Fibroblast of lung (primary cell): ENCODE measurements at regions not wholly inside any gene's neighbourhood (a gene's known extent, or its start where the extent isn't known, plus 50 kb on each side); places are given as distances from the start of the nearest gene placed in this dataset.

Experiments
- DNase-seq, 2 donors: peaks; one replicate each; pipeline versions ENCODE4 v3.0.0 to v3.0.0-alpha.2; 2010; ENCODE audit warnings: low read depth in 2 of 2
- H2AFZ ChIP-seq: 2 replicates; pipeline ENCODE4 v1.5.1; 2012; ENCODE audit warnings: low read length, control low read depth, inconsistent platforms
- H3K27ac ChIP-seq: 2 replicates; pipeline ENCODE4 v1.5.1; 2011; ENCODE audit warnings: low read length, control low read depth; ENCODE audit not compliant: insufficient read depth
- H3K27me3 ChIP-seq: 2 replicates; pipeline ENCODE4 v1.5.1; 2011; ENCODE audit warnings: mild to moderate bottlenecking, low read length; ENCODE audit not compliant: control insufficient read depth, insufficient read depth
- H3K36me3 ChIP-seq: 2 replicates; pipeline ENCODE4 v1.5.1; 2011; ENCODE audit warnings: low read length; ENCODE audit not compliant: control insufficient read depth, insufficient read depth
- H3K4me1 ChIP-seq: 2 replicates; pipeline ENCODE4 v1.5.1; 2011; ENCODE audit warnings: low read length; ENCODE audit not compliant: control insufficient read depth, insufficient read depth; ENCODE audit errors: extremely low read depth
- H3K4me2 ChIP-seq: 2 replicates; pipeline ENCODE4 v1.5.1; 2011; ENCODE audit warnings: low read length, control low read depth; ENCODE audit not compliant: insufficient read depth; ENCODE audit errors: extremely low read depth
- H3K4me3 ChIP-seq, 4 experiments: fragments of 200-600 bp in 1 of 4; sonication (generic) in 1 of 4; replicated peaks in 1 of 4; 2 replicates each; pipeline ENCODE4 v1.5.1; 2011 to 2016; ENCODE audit warnings: low read length in 4 of 4, low read depth in 3 of 4, mild to moderate bottlenecking in 3 of 4, control low read depth in 2 of 4, inconsistent platforms in 1 of 4, mixed read lengths in 1 of 4; ENCODE audit not compliant: insufficient read depth in 1 of 4; ENCODE audit errors: control extremely low read depth in 1 of 4
- H3K79me2 ChIP-seq: 2 replicates; pipeline ENCODE4 v1.5.1; 2012; ENCODE audit warnings: mild to moderate bottlenecking, low read length, inconsistent platforms; ENCODE audit not compliant: control insufficient read depth, insufficient read depth
- H3K9ac ChIP-seq: 2 replicates; pipeline ENCODE4 v1.5.1; 2011; ENCODE audit warnings: mild to moderate bottlenecking, low read length, control low read depth; ENCODE audit not compliant: insufficient read depth
- H3K9me3 ChIP-seq: 2 replicates; pipeline ENCODE4 v1.5.1; 2012; ENCODE audit warnings: low read depth, low read length; ENCODE audit not compliant: control insufficient read depth, insufficient read depth
- H4K20me1 ChIP-seq: 2 replicates; pipeline ENCODE4 v1.5.1; 2011; ENCODE audit warnings: low read length; ENCODE audit not compliant: control insufficient read depth, insufficient read depth; ENCODE audit errors: extremely low read depth
- CTCF ChIP-seq, 2 donors: IDR thresholded peaks in 1 of 2; conservative IDR thresholded peaks in 1 of 2; 1 replicate in 1 of 2; 2 replicates in 1 of 2; pipeline ENCODE4 v1.5.1; 2011 to 2012; ENCODE audit warnings: low read length in 2 of 2, control low read depth in 1 of 2, inconsistent platforms in 1 of 2, low read depth in 1 of 2, mild to moderate bottlenecking in 1 of 2
- EZH2 ChIP-seq: IDR thresholded peaks from 2 replicates; pipeline ENCODE4 v1.5.1; 2012; ENCODE audit warnings: low read length, control low read depth, mild to moderate bottlenecking; ENCODE audit errors: missing control alignments

GRCh38 chr14:83611906-83612390 is 1918.0 kb upstream of the FLRT2 start:
- Histone ChIP-seq H3K4me3 (no peak overlapping the region), H3K79me2 (no peaks in the 10 kb centered on the region), H2AFZ (no peak overlapping the region), H3K9me3 (no peaks in the 10 kb centered on the region), H3K27ac (no peak overlapping the region), H3K36me3 (no peaks in the 10 kb centered on the region), H4K20me1 (no peaks in the 10 kb centered on the region), H3K4me1 (no peaks in the 10 kb centered on the region), H3K4me2 (no peak overlapping the region), H3K9ac (no peak overlapping the region), H3K27me3 (no peaks in the 10 kb centered on the region)
- TF ChIP-seq CTCF (conservative IDR thresholded peaks at IDR 0.05 in 1 of 2, IDR thresholded peaks at IDR 0.05 in 1 of 2; ENCODE audit: low read depth in 1 of 2, low read length in 2 of 2) (no peak), EZH2 (no peak)
- no peak for DNase-seq

GRCh38 chr14:83614956-83615355 is 1915.0 kb upstream of the FLRT2 start:
- DNase-seq: no peak
- no peak overlapping the region for H3K27ac ChIP-seq
- H3K27me3 ChIP-seq: no peaks in the 10 kb centered on the region
- H2AFZ ChIP-seq: no peak overlapping the region
- H3K4me1 ChIP-seq: no peaks in the 10 kb centered on the region
- no peaks in the 10 kb centered on the region for H3K9me3 ChIP-seq
- H3K4me3 ChIP-seq: no peak overlapping the region
- H3K9ac ChIP-seq: no peak overlapping the region
- H3K4me2 ChIP-seq: no peak overlapping the region
- no peaks in the 10 kb centered on the region for H3K79me2 ChIP-seq
- no peaks in the 10 kb centered on the region for H3K36me3 ChIP-seq
- H4K20me1 ChIP-seq: no peaks in the 10 kb centered on the region
- TF ChIP-seq CTCF (conservative IDR thresholded peaks at IDR 0.05 in 1 of 2, IDR thresholded peaks at IDR 0.05 in 1 of 2; ENCODE audit: low read depth in 1 of 2, low read length in 2 of 2): no peak
- no peak for TF ChIP-seq EZH2

GRCh38 chr14:83624541-83624940 is 1905.4 kb upstream of the FLRT2 start:
- no peak overlapping the region for H3K9ac ChIP-seq
- no peaks in the 10 kb centered on the region for H3K4me1 ChIP-seq
- H3K27ac ChIP-seq: no peak overlapping the region
- no peak overlapping the region for H3K4me2 ChIP-seq
- H3K79me2 ChIP-seq: no peaks in the 10 kb centered on the region
- no peaks in the 10 kb centered on the region for H3K9me3 ChIP-seq
- H3K36me3 ChIP-seq: no peaks in the 10 kb centered on the region
- no peak for DNase-seq
- no peaks in the 10 kb centered on the region for H4K20me1 ChIP-seq
- H3K27me3 ChIP-seq: no peaks in the 10 kb centered on the region
- H3K4me3 ChIP-seq: no peak overlapping the region
- TF ChIP-seq CTCF (conservative IDR thresholded peaks at IDR 0.05 in 1 of 2, IDR thresholded peaks at IDR 0.05 in 1 of 2; ENCODE audit: low read depth in 1 of 2, low read length in 2 of 2): no peak
- no peak for TF ChIP-seq EZH2
- no peak overlapping the region for H2AFZ ChIP-seq
